ENCODE measurements at regions not wholly inside any gene's neighbourhood (a gene's known extent, or its start where the extent isn't known, plus 50 kb on each side); places are given as distances from the start of the nearest gene placed in this dataset.

- TF ChIP-seq CEBPB (IDR thresholded peaks at IDR 0.05; ENCODE audit: low read depth, low read length) (no peak), TCF12 (IDR thresholded peaks at IDR 0.05; ENCODE audit: low read depth, low read length) (no peak), JUND (IDR thresholded peaks at IDR 0.05; ENCODE audit: low read length) (no peak), CHD1 (IDR thresholded peaks at IDR 0.05; ENCODE audit: low read depth, low read length) (no peak)
Observed at GRCh38 chr14:59132796-59133494, 55.5 kb upstream of the DAAM1 start (continued).
